ENCODE measurements at regions not wholly inside any gene's neighbourhood (a gene's known extent, or its start where the extent isn't known, plus 50 kb on each side); places are given as distances from the start of the nearest gene placed in this dataset.

GRCh38 chr1:30286988-30287839 lies 436.2 kb downstream of the MATN1 start:
- ATAC-seq (ENCODE audit: low read depth in 2 of 2) (no peak), DNase-seq (no peak)
- Mint-ChIP-seq H3K4me3 (no peak overlapping the region), H3K4me1 (peaks cover 0 to 9% (median 2%) of the 10 kb centered on the region in 4 donors), H3K27ac (no peak overlapping the region), H3K27me3 (peaks cover 29% of the 10 kb centered on the region), H3K9me3 (peaks cover 0 to 2% (median 0%) of the 10 kb centered on the region in 7 donors), H3K36me3 (no peaks in the 10 kb centered on the region)
- Histone ChIP-seq H3K4me3 (ENCODE audit: low read depth, low read length) (no peak overlapping the region), H3K4me1 (ENCODE audit: control insufficient read depth, insufficient read depth, low read length, poor library complexity, severe bottlenecking) (peaks cover 3% of the 10 kb centered on the region), H3K36me3 (ENCODE audit: control insufficient read depth, insufficient read depth, low read length) (no peaks in the 10 kb centered on the region), H3K27me3 (ENCODE audit: control insufficient read depth, insufficient read depth, low read length) (peaks cover 3% of the 10 kb centered on the region), H3K27ac (ENCODE audit: insufficient read depth, low read length, poor library complexity, severe bottlenecking) (no peak overlapping the region), H3K9me3 (ENCODE audit: control insufficient read depth in 2 of 2, low read length in 2 of 2) (no peaks in the 10 kb centered on the region)

GRCh38 chr1:30286241-30286987 lies 437.0 kb downstream of the MATN1 start:
- H3K4me3 Mint-ChIP-seq = no peak overlapping the region
- peaks cover 0 to 10% (median 2%) of the 10 kb centered on the region in 4 donors for H3K4me1 Mint-ChIP-seq
- H3K36me3 ChIP-seq (ENCODE audit: control insufficient read depth, insufficient read depth, low read length) = no peaks in the 10 kb centered on the region
- H3K27ac ChIP-seq (ENCODE audit: insufficient read depth, low read length, poor library complexity, severe bottlenecking) = no peak overlapping the region
- no peak for ATAC-seq (ENCODE audit: low read depth in 2 of 2)
- no peak overlapping the region for H3K27ac Mint-ChIP-seq
- H3K9me3 Mint-ChIP-seq = peaks cover 0 to 2% (median 0%) of the 10 kb centered on the region in 7 donors
- no peaks in the 10 kb centered on the region for H3K36me3 Mint-ChIP-seq
- DNase-seq = no peak
- peaks cover 29% of the 10 kb centered on the region for H3K27me3 Mint-ChIP-seq
- peaks cover 3% of the 10 kb centered on the region for H3K27me3 ChIP-seq (ENCODE audit: control insufficient read depth, insufficient read depth, low read length)
- H3K4me1 ChIP-seq (ENCODE audit: control insufficient read depth, insufficient read depth, low read length, poor library complexity, severe bottlenecking) = peaks cover 3% of the 10 kb centered on the region
- H3K4me3 ChIP-seq (ENCODE audit: low read depth, low read length) = no peak overlapping the region
- no peaks in the 10 kb centered on the region for H3K9me3 ChIP-seq (ENCODE audit: control insufficient read depth in 2 of 2, low read length in 2 of 2)

GRCh38 chr1:30285501-30285932 lies 437.9 kb downstream of the MATN1 start:
- peaks cover 0 to 10% (median 2%) of the 10 kb centered on the region in 4 donors for H3K4me1 Mint-ChIP-seq
- ATAC-seq (ENCODE audit: low read depth in 2 of 2) (no peak), DNase-seq (no peak)
- peaks cover 22% of the 10 kb centered on the region for H3K27me3 Mint-ChIP-seq
- Histone ChIP-seq H3K4me1 (ENCODE audit: control insufficient read depth, insufficient read depth, low read length, poor library complexity, severe bottlenecking) (peaks cover 3% of the 10 kb centered on the region), H3K27ac (ENCODE audit: insufficient read depth, low read length, poor library complexity, severe bottlenecking) (no peak overlapping the region), H3K4me3 (ENCODE audit: low read depth, low read length) (no peak overlapping the region), H3K36me3 (ENCODE audit: control insufficient read depth, insufficient read depth, low read length) (no peaks in the 10 kb centered on the region), H3K9me3 (ENCODE audit: control insufficient read depth in 2 of 2, low read length in 2 of 2) (no peaks in the 10 kb centered on the region), H3K27me3 (ENCODE audit: control insufficient read depth, insufficient read depth, low read length) (peaks cover 3% of the 10 kb centered on the region)
- peaks cover 0 to 1% (median 0%) of the 10 kb centered on the region in 7 donors for H3K9me3 Mint-ChIP-seq
- H3K27ac Mint-ChIP-seq = no peak overlapping the region
- H3K36me3 Mint-ChIP-seq = no peaks in the 10 kb centered on the region
- no peak overlapping the region for H3K4me3 Mint-ChIP-seq

- no peak for ATAC-seq (ENCODE audit: low read depth in 2 of 2)
- H3K4me1 Mint-ChIP-seq = peaks cover 0 to 10% (median 2%) of the 10 kb centered on the region in 4 donors
- peaks cover 3% of the 10 kb centered on the region for H3K4me1 ChIP-seq (ENCODE audit: control insufficient read depth, insufficient read depth, low read length, poor library complexity, severe bottlenecking)
Measured at GRCh38 chr1:30284728-30285475, 438.5 kb downstream of the MATN1 start.

GRCh38 chr1:30284226-30284625 lies 439.2 kb downstream of the MATN1 start:
- Histone ChIP-seq H3K27me3 (ENCODE audit: control insufficient read depth, insufficient read depth, low read length) (peaks cover under 1% of the 10 kb centered on the region), H3K4me3 (ENCODE audit: low read depth, low read length) (no peak overlapping the region), H3K36me3 (ENCODE audit: control insufficient read depth, insufficient read depth, low read length) (no peaks in the 10 kb centered on the region), H3K9me3 (ENCODE audit: control insufficient read depth in 2 of 2, low read length in 2 of 2) (no peaks in the 10 kb centered on the region), H3K27ac (ENCODE audit: insufficient read depth, low read length, poor library complexity, severe bottlenecking) (no peak overlapping the region), H3K4me1 (ENCODE audit: control insufficient read depth, insufficient read depth, low read length, poor library complexity, severe bottlenecking) (peaks cover 3% of the 10 kb centered on the region)
- Mint-ChIP-seq H3K4me3 (no peak overlapping the region), H3K9me3 (peaks cover 0 to 2% (median 0%) of the 10 kb centered on the region in 7 donors), H3K27me3 (peaks cover 22% of the 10 kb centered on the region), H3K4me1 (peaks cover 0 to 10% (median 2%) of the 10 kb centered on the region in 4 donors), H3K36me3 (no peaks in the 10 kb centered on the region), H3K27ac (no peak overlapping the region)
- no peak for ATAC-seq (ENCODE audit: low read depth in 2 of 2)
- DNase-seq = no peak

More at GRCh38 chr1:30284728-30285475, 438.5 kb downstream of the MATN1 start:
- DNase-seq = no peak
- Histone ChIP-seq H3K4me3 (ENCODE audit: low read depth, low read length) (no peak overlapping the region), H3K36me3 (ENCODE audit: control insufficient read depth, insufficient read depth, low read length) (no peaks in the 10 kb centered on the region), H3K27me3 (ENCODE audit: control insufficient read depth, insufficient read depth, low read length) (peaks cover 3% of the 10 kb centered on the region), H3K9me3 (ENCODE audit: control insufficient read depth in 2 of 2, low read length in 2 of 2) (no peaks in the 10 kb centered on the region), H3K27ac (ENCODE audit: insufficient read depth, low read length, poor library complexity, severe bottlenecking) (no peak overlapping the region)
- Mint-ChIP-seq H3K27me3 (peaks cover 16% of the 10 kb centered on the region), H3K9me3 (peaks cover 0 to 1% (median 0%) of the 10 kb centered on the region in 7 donors), H3K36me3 (no peaks in the 10 kb centered on the region), H3K4me3 (no peak overlapping the region), H3K27ac (no peak overlapping the region)

GRCh38 chr1:30283199-30283962 lies 440.0 kb downstream of the MATN1 start:
- H3K4me1 ChIP-seq (ENCODE audit: control insufficient read depth, insufficient read depth, low read length, poor library complexity, severe bottlenecking) = peaks cover 3% of the 10 kb centered on the region
- no peak overlapping the region for H3K27ac ChIP-seq (ENCODE audit: insufficient read depth, low read length, poor library complexity, severe bottlenecking)
- Mint-ChIP-seq H3K4me3 (no peak overlapping the region), H3K27me3 (peaks cover 18% of the 10 kb centered on the region), H3K36me3 (no peaks in the 10 kb centered on the region), H3K9me3 (peaks cover 0 to 2% (median 0%) of the 10 kb centered on the region in 7 donors), H3K4me1 (peaks cover 0 to 10% (median 2%) of the 10 kb centered on the region in 4 donors), H3K27ac (no peak overlapping the region)
- ATAC-seq (ENCODE audit: low read depth in 2 of 2) = no peak
- peaks cover 2% of the 10 kb centered on the region for H3K27me3 ChIP-seq (ENCODE audit: control insufficient read depth, insufficient read depth, low read length)
- DNase-seq = peak in 1 of 3 donors; percentile 20
- H3K4me3 ChIP-seq (ENCODE audit: low read depth, low read length) = no peak overlapping the region
- no peaks in the 10 kb centered on the region for H3K36me3 ChIP-seq (ENCODE audit: control insufficient read depth, insufficient read depth, low read length)
- H3K9me3 ChIP-seq (ENCODE audit: control insufficient read depth in 2 of 2, low read length in 2 of 2) = no peaks in the 10 kb centered on the region

- Histone ChIP-seq H3K9me3 (ENCODE audit: control insufficient read depth in 2 of 2, low read length in 2 of 2) (no peaks in the 10 kb centered on the region), H3K4me1 (ENCODE audit: control insufficient read depth, insufficient read depth, low read length, poor library complexity, severe bottlenecking) (peaks cover 3% of the 10 kb centered on the region), H3K27me3 (ENCODE audit: control insufficient read depth, insufficient read depth, low read length) (peaks cover 2% of the 10 kb centered on the region), H3K27ac (ENCODE audit: insufficient read depth, low read length, poor library complexity, severe bottlenecking) (no peak overlapping the region), H3K36me3 (ENCODE audit: control insufficient read depth, insufficient read depth, low read length) (no peaks in the 10 kb centered on the region), H3K4me3 (ENCODE audit: low read depth, low read length) (no peak overlapping the region)
- DNase-seq (no peak), ATAC-seq (ENCODE audit: low read depth in 2 of 2) (no peak)
- Mint-ChIP-seq H3K9me3 (peaks cover 0 to 2% (median 0%) of the 10 kb centered on the region in 7 donors), H3K4me3 (no peak overlapping the region), H3K27ac (no peak overlapping the region), H3K36me3 (no peaks in the 10 kb centered on the region), H3K4me1 (peaks cover 0 to 10% (median 2%) of the 10 kb centered on the region in 4 donors), H3K27me3 (peaks cover 24% of the 10 kb centered on the region)
Measured at GRCh38 chr1:30280572-30280971, 442.8 kb downstream of the MATN1 start.
